Liver (tissue), 3 donors: ENCODE measurements at regions not wholly inside any gene's neighbourhood (a gene's known extent, or its start where the extent isn't known, plus 50 kb on each side); places are given as distances from the start of the nearest gene placed in this dataset.

ENCODE experiments used
- ATF3 ChIP-seq: IDR thresholded peaks from 2 replicates; pipeline ENCODE4 v1.6.1; 2016; ENCODE audit warnings: antibody characterized with exemption
- CTCF ChIP-seq: fragments of 150-350 bp; IDR thresholded peaks from 2 replicates; pipeline ENCODE4 v1.5.1; 2017; ENCODE audit warnings: improper control_type of control experiment, low read depth, low read length; ENCODE audit not compliant: missing input control
- EGR1 ChIP-seq, 2 donors: IDR thresholded peaks; 2 replicates each; pipeline ENCODE4 v1.6.1; 2016 to 2018; ENCODE audit warnings: antibody characterized with exemption in 2 of 2, low read depth in 2 of 2
- GABPA ChIP-seq, 2 donors: IDR thresholded peaks in 1 of 2; conservative IDR thresholded peaks in 1 of 2; 2 replicates each; pipeline ENCODE4 v1.6.1; 2016; ENCODE audit warnings: antibody characterized with exemption in 2 of 2, mild to moderate bottlenecking in 1 of 2, moderate library complexity in 1 of 2
- JUND ChIP-seq, 2 donors: IDR thresholded peaks; 2 replicates each; pipeline ENCODE4 v1.6.1; 2016; ENCODE audit warnings: antibody characterized with exemption in 2 of 2
- MAX ChIP-seq: IDR thresholded peaks from 2 replicates; pipeline ENCODE4 v1.6.1; 2016; ENCODE audit warnings: antibody characterized with exemption
- NR2F2 ChIP-seq: IDR thresholded peaks from 2 replicates; pipeline ENCODE4 v1.6.1; 2016; ENCODE audit warnings: antibody characterized with exemption
- REST ChIP-seq: IDR thresholded peaks from 2 replicates; pipeline ENCODE4 v1.6.1; 2016; ENCODE audit warnings: antibody characterized with exemption, mild to moderate bottlenecking
- SP1 ChIP-seq: IDR thresholded peaks from 2 replicates; pipeline ENCODE4 v1.6.1; 2018; ENCODE audit warnings: antibody characterized with exemption, mild to moderate bottlenecking
- TAF1 ChIP-seq: conservative IDR thresholded peaks from 2 replicates; pipeline ENCODE4 v1.6.1; 2016; ENCODE audit warnings: antibody characterized with exemption, mild to moderate bottlenecking
- YY1 ChIP-seq: IDR thresholded peaks from 2 replicates; pipeline ENCODE4 v1.6.1; 2016; ENCODE audit warnings: antibody characterized with exemption, mild to moderate bottlenecking
- ZBTB33 ChIP-seq: IDR thresholded peaks from 2 replicates; pipeline ENCODE4 v1.6.1; 2016; ENCODE audit warnings: antibody characterized with exemption
- donor health status: healthy.
- donor health status: healthy.

GRCh38 chr4:169851750-169852149, 94.0 kb upstream of the HPF1 start:
- TF ChIP-seq TAF1 (no peak), ZBTB33 (no peak), CTCF (no peak), SP1 (no peak), MAX (no peak), REST (no peak), GABPA (IDR thresholded peaks at IDR 0.05 in 1 of 2, conservative IDR thresholded peaks at IDR 0.05 in 1 of 2) (no peak), JUND (IDR thresholded peaks at IDR 0.05) (no peak), YY1 (no peak), NR2F2 (no peak), ATF3 (no peak), EGR1 (IDR thresholded peaks at IDR 0.05; ENCODE audit: low read depth in 2 of 2) (no peak)
